Fibroblast of mammary gland (primary cell): ENCODE measurements at regions not wholly inside any gene's neighbourhood (a gene's known extent, or its start where the extent isn't known, plus 50 kb on each side); places are given as distances from the start of the nearest gene placed in this dataset.
A peak's percentile ranks its signal among the peaks of the same experiment; 100 is the strongest.

Experiments used
- DNase-seq: peaks from one replicate; pipeline ENCODE4 v3.0.0-alpha.2; 2010; ENCODE audit warnings: low read depth
- H3K4me3 ChIP-seq: 2 replicates; pipeline ENCODE4 v1.5.1; 2011; ENCODE audit warnings: low read depth, mild to moderate bottlenecking, low read length, moderate library complexity; ENCODE audit not compliant: control insufficient read depth
- CTCF ChIP-seq: conservative IDR thresholded peaks from 2 replicates; pipeline ENCODE4 v1.5.1; 2011; ENCODE audit warnings: low read depth, low read length, inconsistent platforms; ENCODE audit not compliant: control insufficient read depth, insufficient read depth

- DNase-seq = peak; percentile 20
- no peak for TF ChIP-seq CTCF
- no peak overlapping the region for H3K4me3 ChIP-seq
Measured at GRCh38 chr6:165726965-165727381, 63.9 kb upstream of the PDE10A start.

GRCh38 chr6:165726290-165726875, 63.3 kb upstream of the PDE10A start:
- no peak for DNase-seq
- TF ChIP-seq CTCF = no peak
- no peak overlapping the region for H3K4me3 ChIP-seq

- TF ChIP-seq CTCF = no peak
- no peak overlapping the region for H3K4me3 ChIP-seq
- DNase-seq = no peak
Measured at GRCh38 chr6:165725201-165725600, 62.2 kb upstream of the PDE10A start.

- DNase-seq = no peak
- H3K4me3 ChIP-seq = no peak overlapping the region
- TF ChIP-seq CTCF = no peak
Measured at GRCh38 chr6:165723326-165723725, 60.3 kb upstream of the PDE10A start.

GRCh38 chr6:165722022-165722421, 59.0 kb upstream of the PDE10A start:
- no peak overlapping the region for H3K4me3 ChIP-seq
- no peak for TF ChIP-seq CTCF
- no peak for DNase-seq

- H3K4me3 ChIP-seq = no peak overlapping the region
- peak; percentile 12 for DNase-seq
- TF ChIP-seq CTCF = no peak
Measured at GRCh38 chr6:165721356-165721755, 58.3 kb upstream of the PDE10A start.

GRCh38 chr6:165718491-165718891, 55.5 kb upstream of the PDE10A start:
- H3K4me3 ChIP-seq = no peak overlapping the region
- TF ChIP-seq CTCF = no peak
- DNase-seq = no peak
